AG10803 (cell line): ENCODE measurements at regions not wholly inside any gene's neighbourhood (a gene's known extent, or its start where the extent isn't known, plus 50 kb on each side); places are given as distances from the start of the nearest gene placed in this dataset.
A peak's percentile ranks its signal among the peaks of the same experiment; 100 is the strongest.

Experiments
- DNase-seq: peaks from one replicate; pipeline ENCODE4 v3.0.0; 2010; ENCODE audit warnings: low read depth
- H3K4me3 ChIP-seq: 2 replicates; pipeline ENCODE4 v1.5.1; 2011; ENCODE audit warnings: mild to moderate bottlenecking, low read length, control low read depth
- TF ChIP-seq, protein P1 (sequence below): conservative IDR thresholded peaks from 2 replicates; pipeline ENCODE4 v1.5.1; 2011; ENCODE audit warnings: mild to moderate bottlenecking, low read length, control low read depth, inconsistent platforms

DNA sequence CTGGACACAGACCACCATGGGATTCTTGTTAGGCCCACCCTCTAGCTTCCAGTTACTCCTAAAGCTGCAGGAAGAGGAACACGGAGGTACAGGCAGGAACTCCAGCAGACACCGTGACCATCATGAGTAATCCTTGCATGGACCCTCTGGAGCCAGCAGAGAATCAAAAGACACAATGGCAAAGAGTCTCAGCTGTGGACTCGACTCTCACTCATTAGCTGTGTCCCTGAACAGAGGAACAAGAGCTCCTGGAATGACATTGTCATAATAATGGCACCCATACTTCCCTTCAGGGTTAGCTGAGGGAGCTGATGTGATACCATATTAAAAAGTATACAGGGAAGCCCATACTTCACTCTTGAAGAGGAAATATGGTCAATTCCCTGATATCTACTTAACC, 176.3 kb upstream of the ASIC2 start:
- DNase-seq: no peak
- TF ChIP-seq, protein P1, sequence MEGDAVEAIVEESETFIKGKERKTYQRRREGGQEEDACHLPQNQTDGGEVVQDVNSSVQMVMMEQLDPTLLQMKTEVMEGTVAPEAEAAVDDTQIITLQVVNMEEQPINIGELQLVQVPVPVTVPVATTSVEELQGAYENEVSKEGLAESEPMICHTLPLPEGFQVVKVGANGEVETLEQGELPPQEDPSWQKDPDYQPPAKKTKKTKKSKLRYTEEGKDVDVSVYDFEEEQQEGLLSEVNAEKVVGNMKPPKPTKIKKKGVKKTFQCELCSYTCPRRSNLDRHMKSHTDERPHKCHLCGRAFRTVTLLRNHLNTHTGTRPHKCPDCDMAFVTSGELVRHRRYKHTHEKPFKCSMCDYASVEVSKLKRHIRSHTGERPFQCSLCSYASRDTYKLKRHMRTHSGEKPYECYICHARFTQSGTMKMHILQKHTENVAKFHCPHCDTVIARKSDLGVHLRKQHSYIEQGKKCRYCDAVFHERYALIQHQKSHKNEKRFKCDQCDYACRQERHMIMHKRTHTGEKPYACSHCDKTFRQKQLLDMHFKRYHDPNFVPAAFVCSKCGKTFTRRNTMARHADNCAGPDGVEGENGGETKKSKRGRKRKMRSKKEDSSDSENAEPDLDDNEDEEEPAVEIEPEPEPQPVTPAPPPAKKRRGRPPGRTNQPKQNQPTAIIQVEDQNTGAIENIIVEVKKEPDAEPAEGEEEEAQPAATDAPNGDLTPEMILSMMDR: no peak

DNA sequence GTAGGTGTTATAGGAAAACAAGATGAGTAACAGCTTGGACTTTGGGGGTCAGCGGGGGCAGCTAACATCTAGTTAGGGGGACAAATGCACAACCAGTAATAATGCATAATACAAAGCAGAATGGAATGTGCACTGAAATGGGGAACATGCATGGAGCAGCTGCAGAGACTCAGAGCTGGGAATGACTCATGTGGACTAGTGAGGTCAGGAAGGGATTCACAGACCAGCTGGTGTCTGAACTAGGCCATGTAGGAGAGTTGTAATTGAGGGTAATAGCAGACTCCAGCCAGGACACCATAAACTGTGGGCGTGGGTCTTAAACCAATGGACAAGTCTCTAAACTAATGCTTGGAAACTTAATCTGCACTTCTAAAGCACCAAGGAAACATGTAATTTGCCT, 176.8 kb upstream of the ASIC2 start:
- H3K4me3 ChIP-seq: no peak overlapping the region
- TF ChIP-seq, protein P1: no peak
- DNase-seq: peak; percentile 88

More for the DNA sequence above, 176.3 kb upstream of the ASIC2 start:
- H3K4me3 ChIP-seq: no peak overlapping the region

DNA sequence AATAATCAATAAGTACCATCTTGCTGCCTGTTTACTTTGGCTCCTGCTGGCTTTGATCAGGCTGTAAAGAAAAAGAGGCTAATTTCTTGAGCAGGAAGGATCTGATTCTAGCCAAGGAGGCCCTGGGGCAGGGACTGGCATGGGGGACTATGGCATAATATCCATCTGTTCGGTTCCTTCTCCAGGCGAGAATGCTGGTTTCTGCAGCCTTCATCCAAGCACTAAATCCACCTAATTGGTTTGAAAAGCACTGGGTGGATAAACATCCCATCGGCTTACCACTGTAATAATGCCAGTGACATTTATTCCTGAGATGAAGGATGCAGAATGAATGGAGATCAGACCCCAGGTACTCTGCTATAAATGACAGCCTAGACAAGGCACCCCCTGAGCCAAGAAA, 180.0 kb upstream of the ASIC2 start:
- no peak for DNase-seq
- no peak overlapping the region for H3K4me3 ChIP-seq
- TF ChIP-seq, protein P1: no peak

DNA sequence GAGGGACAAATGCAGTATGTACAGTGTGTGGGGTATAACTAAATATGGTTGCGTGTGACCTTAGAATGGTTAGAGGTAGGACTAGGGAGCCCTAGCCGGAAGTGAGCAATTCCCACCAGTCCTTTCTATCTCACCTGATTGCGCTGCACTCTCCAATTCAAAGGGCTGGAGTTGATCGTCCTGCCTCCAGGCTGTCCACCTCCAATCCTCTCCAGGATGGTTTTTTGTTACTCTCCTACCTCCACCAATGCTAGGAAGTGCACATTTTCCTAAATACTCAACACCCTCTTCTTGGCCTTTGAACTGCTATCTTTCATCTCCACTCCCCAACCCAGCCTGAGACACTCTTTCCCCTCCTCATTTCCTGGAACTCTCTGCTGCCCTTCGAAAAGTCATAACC, 181.7 kb upstream of the ASIC2 start:
- TF ChIP-seq, protein P1: no peak

DNA sequence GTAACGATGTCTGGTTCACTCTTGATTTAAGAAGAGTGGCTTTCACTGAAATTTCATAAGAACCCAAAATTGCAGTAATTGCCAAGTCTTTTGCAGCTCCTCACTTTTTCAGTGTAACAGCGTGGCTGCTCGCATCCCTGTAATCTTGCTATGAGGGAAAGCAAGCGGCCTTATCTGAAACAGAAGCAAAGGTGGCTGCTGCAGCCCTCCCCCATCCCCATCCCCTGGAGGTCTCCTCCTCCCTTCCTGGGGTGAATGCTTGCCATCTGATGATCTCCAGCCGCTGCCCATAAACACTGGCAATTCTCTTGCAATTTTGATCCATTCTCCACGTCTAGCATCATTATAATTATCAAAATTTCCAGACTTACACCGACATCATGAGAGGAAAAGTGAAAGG, 182.5 kb upstream of the ASIC2 start:
- TF ChIP-seq, protein P1: no peak
- H3K4me3 ChIP-seq: no peak overlapping the region
- DNase-seq: no peak

More for the DNA sequence above, 181.7 kb upstream of the ASIC2 start:
- H3K4me3 ChIP-seq: no peak overlapping the region
- no peak for DNase-seq

DNA sequence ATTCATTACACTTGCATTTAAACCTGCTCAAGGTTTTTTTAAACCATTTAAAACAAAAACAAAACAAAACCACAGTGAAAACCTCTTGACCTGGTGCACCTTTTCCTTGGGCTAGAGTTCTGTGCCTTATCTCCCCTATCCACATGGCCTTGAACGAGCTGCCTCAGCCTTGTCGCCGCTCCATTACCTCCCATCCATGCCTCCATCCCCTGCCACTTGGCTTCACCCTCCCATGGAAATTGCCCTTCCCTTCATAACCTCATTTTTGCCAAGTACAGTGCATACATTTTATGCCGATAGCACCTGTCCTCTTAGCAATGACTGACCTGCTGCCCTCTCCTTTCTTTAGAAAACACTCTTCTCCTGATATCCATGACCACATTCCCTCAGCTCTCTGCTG, 188.6 kb upstream of the ASIC2 start:
- TF ChIP-seq, protein P1: no peak
- DNase-seq: no peak
- H3K4me3 ChIP-seq: no peak overlapping the region

DNA sequence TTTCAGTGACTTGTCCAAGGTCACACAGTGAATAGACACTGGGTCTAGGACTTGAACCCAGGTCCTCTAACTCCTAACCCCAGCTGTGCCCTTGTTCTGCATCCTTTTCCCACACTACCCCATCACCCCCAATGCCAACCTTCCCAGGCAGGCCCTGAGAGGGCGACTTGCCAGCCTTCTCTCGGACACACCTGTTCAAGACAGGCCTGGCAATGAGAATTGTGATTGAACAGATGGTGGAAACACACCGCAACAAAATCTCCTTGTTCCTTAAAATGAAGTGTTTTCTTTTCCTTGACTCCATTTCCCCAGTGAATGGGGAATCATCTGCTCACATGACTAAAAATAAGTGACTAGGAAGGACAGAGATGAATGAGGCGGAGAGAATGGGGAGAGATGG, 189.5 kb upstream of the ASIC2 start:
- no peak overlapping the region for H3K4me3 ChIP-seq
- TF ChIP-seq, protein P1: no peak
- no peak for DNase-seq
